ENCODE measurements at regions not wholly inside any gene's neighbourhood (a gene's known extent, or its start where the extent isn't known, plus 50 kb on each side); places are given as distances from the start of the nearest gene placed in this dataset.

DNA sequence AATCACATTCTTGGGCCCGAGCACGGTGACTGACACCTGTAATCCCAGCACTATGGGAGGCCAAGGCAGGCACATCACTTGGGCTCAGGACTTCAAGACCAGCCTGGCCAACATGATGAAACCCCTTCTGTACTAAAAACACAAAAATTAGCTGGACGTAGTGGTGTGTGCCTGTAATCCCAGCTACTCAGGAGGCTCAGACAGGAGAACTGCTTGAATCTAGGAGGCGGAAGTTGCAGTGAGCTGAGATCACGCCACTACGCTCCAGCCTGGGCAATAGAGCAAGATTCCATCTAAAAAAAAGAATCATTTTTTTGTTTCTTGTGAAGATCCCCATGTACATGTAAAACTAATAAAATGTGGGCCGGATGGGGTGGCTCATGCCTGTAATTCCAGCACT lies 53.1 kb upstream of the ATF7IP2 start:
- TF ChIP-seq, protein P1, sequence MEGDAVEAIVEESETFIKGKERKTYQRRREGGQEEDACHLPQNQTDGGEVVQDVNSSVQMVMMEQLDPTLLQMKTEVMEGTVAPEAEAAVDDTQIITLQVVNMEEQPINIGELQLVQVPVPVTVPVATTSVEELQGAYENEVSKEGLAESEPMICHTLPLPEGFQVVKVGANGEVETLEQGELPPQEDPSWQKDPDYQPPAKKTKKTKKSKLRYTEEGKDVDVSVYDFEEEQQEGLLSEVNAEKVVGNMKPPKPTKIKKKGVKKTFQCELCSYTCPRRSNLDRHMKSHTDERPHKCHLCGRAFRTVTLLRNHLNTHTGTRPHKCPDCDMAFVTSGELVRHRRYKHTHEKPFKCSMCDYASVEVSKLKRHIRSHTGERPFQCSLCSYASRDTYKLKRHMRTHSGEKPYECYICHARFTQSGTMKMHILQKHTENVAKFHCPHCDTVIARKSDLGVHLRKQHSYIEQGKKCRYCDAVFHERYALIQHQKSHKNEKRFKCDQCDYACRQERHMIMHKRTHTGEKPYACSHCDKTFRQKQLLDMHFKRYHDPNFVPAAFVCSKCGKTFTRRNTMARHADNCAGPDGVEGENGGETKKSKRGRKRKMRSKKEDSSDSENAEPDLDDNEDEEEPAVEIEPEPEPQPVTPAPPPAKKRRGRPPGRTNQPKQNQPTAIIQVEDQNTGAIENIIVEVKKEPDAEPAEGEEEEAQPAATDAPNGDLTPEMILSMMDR (IDR thresholded peaks at IDR 0.05; ENCODE audit: extremely low read depth in 1 of 2, insufficient read depth in 1 of 2, low read depth in 1 of 2, low read length in 2 of 2): no peak
- no peak for TF ChIP-seq POLR2AphosphoS5 (IDR thresholded peaks at IDR 0.05; ENCODE audit: insufficient read depth, low read depth, low read length)
- no peak for TF ChIP-seq EZH2 (IDR thresholded peaks at IDR 0.05; ENCODE audit: borderline replicate concordance, low read depth, low read length, severe bottlenecking)
- TF ChIP-seq POLR2A (IDR thresholded peaks at IDR 0.05; ENCODE audit: low read depth, low read length): no peak
- TF ChIP-seq, protein P2, sequence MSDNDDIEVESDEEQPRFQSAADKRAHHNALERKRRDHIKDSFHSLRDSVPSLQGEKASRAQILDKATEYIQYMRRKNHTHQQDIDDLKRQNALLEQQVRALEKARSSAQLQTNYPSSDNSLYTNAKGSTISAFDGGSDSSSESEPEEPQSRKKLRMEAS (IDR thresholded peaks at IDR 0.05; ENCODE audit: insufficient read depth, insufficient read length): no peak
- no peak for TF ChIP-seq FOS (IDR thresholded peaks at IDR 0.05; ENCODE audit: borderline replicate concordance, insufficient read depth, low read length)
- no peak for TF ChIP-seq JUN (IDR thresholded peaks at IDR 0.05; ENCODE audit: borderline replicate concordance, insufficient read depth, insufficient read length, low read depth)
- TF ChIP-seq MYC (IDR thresholded peaks at IDR 0.05; ENCODE audit: low read depth, low read length): no peak
